ENCODE measurements at regions not wholly inside any gene's neighbourhood (a gene's known extent, or its start where the extent isn't known, plus 50 kb on each side); places are given as distances from the start of the nearest gene placed in this dataset.

DNA sequence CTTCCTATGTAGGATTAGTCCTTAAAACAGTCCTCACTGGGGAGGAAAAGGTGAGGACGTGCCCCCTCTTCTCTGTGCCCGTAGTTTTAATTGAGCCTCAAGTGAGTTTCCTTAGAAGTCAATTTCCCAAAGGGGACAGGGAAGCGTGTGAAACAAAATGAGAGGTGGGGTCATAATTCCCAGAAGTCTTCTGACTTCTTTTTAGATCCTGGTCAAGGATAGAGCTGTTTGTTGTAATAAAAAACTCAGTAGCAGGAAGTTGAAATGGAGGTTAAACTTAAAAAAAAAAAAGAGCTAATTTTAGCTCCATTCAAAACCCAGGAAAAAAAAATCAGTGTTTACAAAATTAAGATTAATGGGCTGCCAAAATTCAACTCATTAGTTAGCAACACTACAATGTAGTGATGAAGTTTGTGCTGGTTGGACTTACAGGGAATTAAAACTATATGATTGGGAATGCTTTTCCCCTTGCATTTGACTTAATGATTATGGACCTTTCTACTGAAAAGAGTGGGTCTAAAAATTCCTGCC, 158.3 kb upstream of the MEF2C start:
- Histone ChIP-seq H3K27me3 (ENCODE audit: control insufficient read depth in 1 of 2, insufficient read depth in 2 of 2, low read length in 2 of 2) (no peaks in the 10 kb centered on the region), H3K9me3 (ENCODE audit: control insufficient read depth in 1 of 2, low read length in 2 of 2) (no peaks in the 10 kb centered on the region), H3K4me3 (ENCODE audit: low read depth in 1 of 2, low read length in 2 of 2) (no peak overlapping the region), H3K9ac (ENCODE audit: low read depth in 1 of 2, low read length in 2 of 2) (no peak overlapping the region), H3K27ac (ENCODE audit: low read depth, low read length) (no peak overlapping the region), H3K4me1 (ENCODE audit: control insufficient read depth in 1 of 2, insufficient read depth in 2 of 2, low read length in 2 of 2) (no peaks in the 10 kb centered on the region), H3K36me3 (ENCODE audit: control insufficient read depth in 1 of 2, insufficient read depth in 2 of 2, low read length in 2 of 2) (no peaks in the 10 kb centered on the region)

- Histone ChIP-seq H3K9ac (ENCODE audit: low read depth in 1 of 2, low read length in 2 of 2) (no peak overlapping the region), H3K4me3 (ENCODE audit: low read depth in 1 of 2, low read length in 2 of 2) (no peak overlapping the region), H3K27ac (ENCODE audit: low read depth, low read length) (no peak overlapping the region), H3K9me3 (ENCODE audit: control insufficient read depth in 1 of 2, low read length in 2 of 2) (no peaks in the 10 kb centered on the region), H3K36me3 (ENCODE audit: control insufficient read depth in 1 of 2, insufficient read depth in 2 of 2, low read length in 2 of 2) (no peaks in the 10 kb centered on the region), H3K27me3 (ENCODE audit: control insufficient read depth in 1 of 2, insufficient read depth in 2 of 2, low read length in 2 of 2) (no peaks in the 10 kb centered on the region), H3K4me1 (ENCODE audit: control insufficient read depth in 1 of 2, insufficient read depth in 2 of 2, low read length in 2 of 2) (no peaks in the 10 kb centered on the region)
Observed at GRCh38 chr5:89036704-89037489, 153.9 kb upstream of the MEF2C start.

GRCh38 chr5:89036166-89036565, 153.2 kb upstream of the MEF2C start:
- H3K9me3 ChIP-seq (ENCODE audit: control insufficient read depth in 1 of 2, low read length in 2 of 2): no peaks in the 10 kb centered on the region
- H3K36me3 ChIP-seq (ENCODE audit: control insufficient read depth in 1 of 2, insufficient read depth in 2 of 2, low read length in 2 of 2): no peaks in the 10 kb centered on the region
- H3K27ac ChIP-seq (ENCODE audit: low read depth, low read length): no peak overlapping the region
- no peak overlapping the region for H3K9ac ChIP-seq (ENCODE audit: low read depth in 1 of 2, low read length in 2 of 2)
- H3K4me3 ChIP-seq (ENCODE audit: low read depth in 1 of 2, low read length in 2 of 2): no peak overlapping the region
- no peaks in the 10 kb centered on the region for H3K27me3 ChIP-seq (ENCODE audit: control insufficient read depth in 1 of 2, insufficient read depth in 2 of 2, low read length in 2 of 2)
- no peaks in the 10 kb centered on the region for H3K4me1 ChIP-seq (ENCODE audit: control insufficient read depth in 1 of 2, insufficient read depth in 2 of 2, low read length in 2 of 2)

DNA sequence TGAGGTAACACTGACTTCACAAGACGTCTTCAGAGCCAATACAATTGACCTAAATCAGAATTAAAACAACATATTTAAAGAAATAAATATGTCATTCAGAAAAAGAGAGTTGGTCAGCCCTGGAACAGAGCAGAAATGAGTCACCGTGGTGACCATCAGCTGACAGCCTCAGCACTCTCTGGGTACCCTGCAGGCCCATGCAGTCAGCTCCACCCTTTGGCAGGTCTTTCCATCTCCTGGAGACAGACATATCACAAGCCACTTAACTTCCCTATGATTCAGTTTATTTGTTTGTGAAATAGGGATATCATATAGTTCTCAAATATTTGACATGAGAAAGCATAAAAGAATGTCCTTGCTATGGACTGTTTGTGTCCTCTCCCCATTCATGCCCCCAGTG, 151.6 kb upstream of the MEF2C start:
- Histone ChIP-seq H3K9ac (ENCODE audit: low read depth in 1 of 2, low read length in 2 of 2) (no peak overlapping the region), H3K9me3 (ENCODE audit: control insufficient read depth in 1 of 2, low read length in 2 of 2) (no peaks in the 10 kb centered on the region)

DNA sequence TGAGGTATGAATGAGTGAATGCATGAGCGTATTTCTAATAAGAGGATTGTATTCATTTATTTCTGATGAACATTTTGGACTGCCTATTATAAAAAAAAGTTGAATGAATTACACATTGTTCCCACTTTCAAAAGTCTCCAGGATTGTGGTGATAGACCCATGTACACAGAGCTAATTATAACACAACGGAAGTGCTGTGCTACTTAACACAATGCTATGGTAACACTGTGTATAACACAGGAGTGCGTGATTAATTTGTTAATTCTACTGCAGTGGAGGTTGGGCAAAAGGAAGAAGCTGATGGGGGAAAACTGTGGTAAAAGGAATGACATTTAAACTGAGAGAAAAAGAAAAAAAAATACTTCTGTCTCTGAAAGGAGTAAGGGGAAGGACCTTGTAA, 147.8 kb upstream of the MEF2C start:
- no peak overlapping the region for H3K4me3 ChIP-seq (ENCODE audit: low read depth in 1 of 2, low read length in 2 of 2)
- no peaks in the 10 kb centered on the region for H3K4me1 ChIP-seq (ENCODE audit: control insufficient read depth in 1 of 2, insufficient read depth in 2 of 2, low read length in 2 of 2)

More for the DNA sequence above, 151.6 kb upstream of the MEF2C start:
- Histone ChIP-seq H3K4me1 (ENCODE audit: control insufficient read depth in 1 of 2, insufficient read depth in 2 of 2, low read length in 2 of 2) (no peaks in the 10 kb centered on the region), H3K4me3 (ENCODE audit: low read depth in 1 of 2, low read length in 2 of 2) (no peak overlapping the region), H3K27ac (ENCODE audit: low read depth, low read length) (no peak overlapping the region), H3K27me3 (ENCODE audit: control insufficient read depth in 1 of 2, insufficient read depth in 2 of 2, low read length in 2 of 2) (no peaks in the 10 kb centered on the region), H3K36me3 (ENCODE audit: control insufficient read depth in 1 of 2, insufficient read depth in 2 of 2, low read length in 2 of 2) (no peaks in the 10 kb centered on the region)

DNA sequence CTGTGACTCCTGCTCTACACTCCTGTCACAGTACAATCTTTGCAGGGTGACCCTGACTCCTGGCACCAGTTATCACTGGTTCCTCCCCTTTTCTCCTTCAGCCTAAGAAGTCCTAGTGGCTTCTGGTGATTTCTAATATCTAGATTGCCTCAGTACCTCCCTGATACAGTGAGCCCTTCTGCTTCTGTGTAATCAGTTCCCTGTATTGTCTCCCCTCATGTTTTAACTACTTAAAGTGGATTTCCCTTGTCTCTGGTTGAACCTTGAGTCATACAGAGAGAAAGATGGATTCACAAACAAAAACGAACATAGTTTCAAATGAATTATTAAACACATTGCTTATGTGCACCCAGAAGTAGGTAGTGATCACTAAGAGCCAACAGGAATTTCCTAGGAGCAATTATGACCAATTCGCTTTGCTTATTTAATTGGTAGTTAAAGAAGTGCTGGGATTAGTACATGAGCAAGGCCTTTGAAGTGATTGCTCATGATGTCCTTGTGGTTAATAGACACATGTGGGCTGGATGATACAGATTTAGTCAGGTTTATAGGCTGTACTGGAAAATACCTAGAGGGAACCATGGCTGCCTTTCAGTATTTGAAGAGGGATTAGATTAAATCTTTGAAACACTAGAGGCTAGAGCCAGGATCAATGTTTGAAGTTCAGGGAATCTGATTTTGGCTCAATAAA, 145.8 kb upstream of the MEF2C start:
- H3K9me3 ChIP-seq (ENCODE audit: control insufficient read depth in 1 of 2, low read length in 2 of 2): no peaks in the 10 kb centered on the region
- no peak overlapping the region for H3K27ac ChIP-seq (ENCODE audit: low read depth, low read length)
- H3K9ac ChIP-seq (ENCODE audit: low read depth in 1 of 2, low read length in 2 of 2): no peak overlapping the region
- no peaks in the 10 kb centered on the region for H3K4me1 ChIP-seq (ENCODE audit: control insufficient read depth in 1 of 2, insufficient read depth in 2 of 2, low read length in 2 of 2)
- H3K4me3 ChIP-seq (ENCODE audit: low read depth in 1 of 2, low read length in 2 of 2): no peak overlapping the region
- no peaks in the 10 kb centered on the region for H3K27me3 ChIP-seq (ENCODE audit: control insufficient read depth in 1 of 2, insufficient read depth in 2 of 2, low read length in 2 of 2)
- H3K36me3 ChIP-seq (ENCODE audit: control insufficient read depth in 1 of 2, insufficient read depth in 2 of 2, low read length in 2 of 2): no peaks in the 10 kb centered on the region

More for the DNA sequence above, 147.8 kb upstream of the MEF2C start:
- Histone ChIP-seq H3K9me3 (ENCODE audit: control insufficient read depth in 1 of 2, low read length in 2 of 2) (no peaks in the 10 kb centered on the region), H3K36me3 (ENCODE audit: control insufficient read depth in 1 of 2, insufficient read depth in 2 of 2, low read length in 2 of 2) (no peaks in the 10 kb centered on the region), H3K27ac (ENCODE audit: low read depth, low read length) (no peak overlapping the region), H3K27me3 (ENCODE audit: control insufficient read depth in 1 of 2, insufficient read depth in 2 of 2, low read length in 2 of 2) (no peaks in the 10 kb centered on the region), H3K9ac (ENCODE audit: low read depth in 1 of 2, low read length in 2 of 2) (no peak overlapping the region)

GRCh38 chr5:89024045-89024444, 141.1 kb upstream of the MEF2C start:
- Histone ChIP-seq H3K36me3 (ENCODE audit: control insufficient read depth in 1 of 2, insufficient read depth in 2 of 2, low read length in 2 of 2) (no peaks in the 10 kb centered on the region), H3K4me3 (ENCODE audit: low read depth in 1 of 2, low read length in 2 of 2) (no peak overlapping the region), H3K9me3 (ENCODE audit: control insufficient read depth in 1 of 2, low read length in 2 of 2) (no peaks in the 10 kb centered on the region), H3K27me3 (ENCODE audit: control insufficient read depth in 1 of 2, insufficient read depth in 2 of 2, low read length in 2 of 2) (no peaks in the 10 kb centered on the region), H3K9ac (ENCODE audit: low read depth in 1 of 2, low read length in 2 of 2) (no peak overlapping the region), H3K4me1 (ENCODE audit: control insufficient read depth in 1 of 2, insufficient read depth in 2 of 2, low read length in 2 of 2) (no peaks in the 10 kb centered on the region), H3K27ac (ENCODE audit: low read depth, low read length) (no peak overlapping the region)

DNA sequence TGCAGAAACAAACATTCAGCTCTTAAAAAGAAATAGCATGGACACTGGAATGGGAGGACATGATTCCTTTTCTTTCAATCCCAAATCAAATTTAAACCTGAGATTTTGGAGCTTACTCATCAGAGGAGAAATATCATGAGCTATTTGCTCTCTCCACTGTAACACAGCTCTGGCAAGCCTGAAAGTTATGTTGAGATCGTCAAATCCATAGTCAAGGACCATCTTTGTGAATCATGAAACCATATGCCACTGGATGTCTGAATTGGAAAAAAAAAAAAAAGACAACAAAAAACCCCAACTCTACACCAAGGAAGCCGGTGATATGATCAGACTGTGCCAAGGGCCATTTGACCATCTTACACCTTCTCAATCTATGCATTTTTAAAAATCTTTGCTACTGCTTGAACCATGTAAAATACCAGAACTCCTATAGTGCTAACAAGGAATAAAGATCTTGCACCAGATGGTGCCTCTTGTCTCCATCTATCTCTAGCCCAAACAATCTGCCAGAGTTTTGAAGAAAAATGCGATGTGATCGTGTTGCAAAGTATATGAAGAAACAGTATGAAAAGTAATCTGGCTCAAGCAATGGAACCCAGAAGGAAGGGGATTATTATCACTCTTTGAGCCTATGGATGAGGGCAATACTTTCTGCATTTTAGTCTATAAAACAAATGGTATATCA, 138.1 kb upstream of the MEF2C start:
- H3K9ac ChIP-seq (ENCODE audit: low read depth in 1 of 2, low read length in 2 of 2): no peak overlapping the region
- H3K4me3 ChIP-seq (ENCODE audit: low read depth in 1 of 2, low read length in 2 of 2): no peak overlapping the region
- H3K27me3 ChIP-seq (ENCODE audit: control insufficient read depth in 1 of 2, insufficient read depth in 2 of 2, low read length in 2 of 2): no peaks in the 10 kb centered on the region
- no peak overlapping the region for H3K27ac ChIP-seq (ENCODE audit: low read depth, low read length)
- H3K36me3 ChIP-seq (ENCODE audit: control insufficient read depth in 1 of 2, insufficient read depth in 2 of 2, low read length in 2 of 2): no peaks in the 10 kb centered on the region
- no peaks in the 10 kb centered on the region for H3K4me1 ChIP-seq (ENCODE audit: control insufficient read depth in 1 of 2, insufficient read depth in 2 of 2, low read length in 2 of 2)
- no peaks in the 10 kb centered on the region for H3K9me3 ChIP-seq (ENCODE audit: control insufficient read depth in 1 of 2, low read length in 2 of 2)

DNA sequence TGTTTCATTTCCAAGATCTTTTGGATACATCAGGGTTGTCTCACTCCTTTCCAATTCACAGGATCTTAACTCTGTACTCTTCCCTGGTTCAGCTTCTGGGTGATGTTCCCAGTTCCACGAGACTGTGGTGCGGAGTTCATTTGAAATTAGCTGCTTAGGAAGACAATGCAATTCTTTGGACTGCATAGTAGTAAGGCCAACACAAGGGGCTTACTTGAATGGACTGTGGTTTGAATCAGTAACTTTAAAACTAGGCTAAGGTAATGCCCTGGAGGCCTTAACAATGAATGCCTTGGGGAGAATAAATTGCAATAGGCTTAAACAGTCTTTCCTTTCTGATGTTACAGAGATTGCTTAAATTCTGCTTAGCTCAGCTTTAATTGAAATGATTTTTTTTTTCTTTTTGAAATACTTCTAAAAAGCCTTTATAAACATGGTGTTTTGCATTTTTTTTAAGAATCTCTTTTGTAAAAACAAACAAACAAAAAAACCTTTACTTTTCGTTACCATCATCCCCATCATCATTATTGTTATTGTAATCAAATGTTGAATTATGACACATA, 133.8 kb upstream of the MEF2C start:
- H3K9me3 ChIP-seq (ENCODE audit: control insufficient read depth in 1 of 2, low read length in 2 of 2): no peaks in the 10 kb centered on the region
- H3K27ac ChIP-seq (ENCODE audit: low read depth, low read length): no peak overlapping the region
- no peak overlapping the region for H3K9ac ChIP-seq (ENCODE audit: low read depth in 1 of 2, low read length in 2 of 2)
- H3K27me3 ChIP-seq (ENCODE audit: control insufficient read depth in 1 of 2, insufficient read depth in 2 of 2, low read length in 2 of 2): no peaks in the 10 kb centered on the region
- no peak overlapping the region for H3K4me3 ChIP-seq (ENCODE audit: low read depth in 1 of 2, low read length in 2 of 2)
- H3K4me1 ChIP-seq (ENCODE audit: control insufficient read depth in 1 of 2, insufficient read depth in 2 of 2, low read length in 2 of 2): no peaks in the 10 kb centered on the region
- no peaks in the 10 kb centered on the region for H3K36me3 ChIP-seq (ENCODE audit: control insufficient read depth in 1 of 2, insufficient read depth in 2 of 2, low read length in 2 of 2)

- Histone ChIP-seq H3K9me3 (ENCODE audit: control insufficient read depth in 1 of 2, low read length in 2 of 2) (no peaks in the 10 kb centered on the region), H3K4me1 (ENCODE audit: control insufficient read depth in 1 of 2, insufficient read depth in 2 of 2, low read length in 2 of 2) (no peaks in the 10 kb centered on the region), H3K27ac (ENCODE audit: low read depth, low read length) (no peak overlapping the region), H3K4me3 (ENCODE audit: low read depth in 1 of 2, low read length in 2 of 2) (no peak overlapping the region), H3K36me3 (ENCODE audit: control insufficient read depth in 1 of 2, insufficient read depth in 2 of 2, low read length in 2 of 2) (no peaks in the 10 kb centered on the region), H3K27me3 (ENCODE audit: control insufficient read depth in 1 of 2, insufficient read depth in 2 of 2, low read length in 2 of 2) (no peaks in the 10 kb centered on the region), H3K9ac (ENCODE audit: low read depth in 1 of 2, low read length in 2 of 2) (no peak overlapping the region)
Observed at GRCh38 chr5:89015409-89015808, 132.4 kb upstream of the MEF2C start.
